ENCODE measurements at regions not wholly inside any gene's neighbourhood (a gene's known extent, or its start where the extent isn't known, plus 50 kb on each side); places are given as distances from the start of the nearest gene placed in this dataset.

- no peak for DNase-seq (ENCODE audit: low read depth, low spot score)
Observed at GRCh38 chr19:31402529-31403316, 53.5 kb upstream of the TSHZ3 start.

- no peak for DNase-seq (ENCODE audit: low read depth, low spot score)
Observed at GRCh38 chr19:31406106-31406505, 56.9 kb upstream of the TSHZ3 start.

GRCh38 chr19:31408460-31409124 is 59.4 kb upstream of the TSHZ3 start:
- peak; percentile 13 for DNase-seq (ENCODE audit: low read depth, low spot score)

GRCh38 chr19:31413353-31413752 is 64.1 kb upstream of the TSHZ3 start:
- DNase-seq (ENCODE audit: low read depth, low spot score): no peak

GRCh38 chr19:31415322-31415721 is 66.1 kb upstream of the TSHZ3 start:
- DNase-seq (ENCODE audit: low read depth, low spot score): no peak

GRCh38 chr19:31416548-31416947 is 67.3 kb upstream of the TSHZ3 start:
- no peak for DNase-seq (ENCODE audit: low read depth, low spot score)

- no peak for DNase-seq (ENCODE audit: low read depth, low spot score)
Observed at GRCh38 chr19:31418055-31418454, 68.8 kb upstream of the TSHZ3 start.

- DNase-seq (ENCODE audit: low read depth, low spot score): no peak
Observed at GRCh38 chr19:31418692-31419430, 69.6 kb upstream of the TSHZ3 start.

- DNase-seq (ENCODE audit: low read depth, low spot score): no peak
Observed at GRCh38 chr19:31419871-31420445, 70.7 kb upstream of the TSHZ3 start.

- no peak for DNase-seq (ENCODE audit: low read depth, low spot score)
Observed at GRCh38 chr19:31421082-31421481, 71.8 kb upstream of the TSHZ3 start.

GRCh38 chr19:31421856-31422255 is 72.6 kb upstream of the TSHZ3 start:
- DNase-seq (ENCODE audit: low read depth, low spot score): no peak

- DNase-seq (ENCODE audit: low read depth, low spot score): no peak
Observed at GRCh38 chr19:31423896-31424295, 74.7 kb upstream of the TSHZ3 start.

- no peak for DNase-seq (ENCODE audit: low read depth, low spot score)
Observed at GRCh38 chr19:31424861-31425620, 75.8 kb upstream of the TSHZ3 start.

GRCh38 chr19:31427857-31428256 is 78.6 kb upstream of the TSHZ3 start:
- DNase-seq (ENCODE audit: low read depth, low spot score): no peak

GRCh38 chr19:31430381-31430780 is 81.1 kb upstream of the TSHZ3 start:
- no peak for DNase-seq (ENCODE audit: low read depth, low spot score)

GRCh38 chr19:31432201-31432810 is 83.1 kb upstream of the TSHZ3 start:
- DNase-seq (ENCODE audit: low read depth, low spot score): no peak

- no peak for DNase-seq (ENCODE audit: low read depth, low spot score)
Observed at GRCh38 chr19:31436121-31436776, 87.0 kb upstream of the TSHZ3 start.

GRCh38 chr19:31438401-31439269 is 89.4 kb upstream of the TSHZ3 start:
- no peak for DNase-seq (ENCODE audit: low read depth, low spot score)

GRCh38 chr19:31439270-31439573 is 90.0 kb upstream of the TSHZ3 start:
- DNase-seq (ENCODE audit: low read depth, low spot score): no peak

- DNase-seq (ENCODE audit: low read depth, low spot score): no peak
Observed at GRCh38 chr19:31444931-31445330, 95.7 kb upstream of the TSHZ3 start.
